ENCODE measurements at regions not wholly inside any gene's neighbourhood (a gene's known extent, or its start where the extent isn't known, plus 50 kb on each side); places are given as distances from the start of the nearest gene placed in this dataset.

DNA sequence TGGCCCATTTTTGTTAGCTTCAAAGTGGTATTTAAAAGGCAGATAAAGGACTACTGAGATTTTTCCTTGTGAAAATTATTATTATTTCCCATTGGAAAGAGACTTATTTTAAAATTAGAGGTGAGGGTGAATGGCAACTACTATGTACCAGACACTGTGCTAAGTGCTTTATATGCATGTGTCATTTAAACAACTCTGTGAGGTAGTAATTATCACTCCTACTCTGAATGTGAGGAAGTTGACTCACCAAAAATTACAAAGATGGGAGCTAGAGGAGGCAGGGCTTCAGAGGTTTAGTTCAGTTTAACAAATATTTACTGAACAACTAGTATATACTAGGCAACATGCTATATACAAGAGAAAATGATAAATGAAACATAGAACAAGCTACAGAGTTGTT lies 78.2 kb downstream of the MSL3 start:
- TF ChIP-seq, protein P1, sequence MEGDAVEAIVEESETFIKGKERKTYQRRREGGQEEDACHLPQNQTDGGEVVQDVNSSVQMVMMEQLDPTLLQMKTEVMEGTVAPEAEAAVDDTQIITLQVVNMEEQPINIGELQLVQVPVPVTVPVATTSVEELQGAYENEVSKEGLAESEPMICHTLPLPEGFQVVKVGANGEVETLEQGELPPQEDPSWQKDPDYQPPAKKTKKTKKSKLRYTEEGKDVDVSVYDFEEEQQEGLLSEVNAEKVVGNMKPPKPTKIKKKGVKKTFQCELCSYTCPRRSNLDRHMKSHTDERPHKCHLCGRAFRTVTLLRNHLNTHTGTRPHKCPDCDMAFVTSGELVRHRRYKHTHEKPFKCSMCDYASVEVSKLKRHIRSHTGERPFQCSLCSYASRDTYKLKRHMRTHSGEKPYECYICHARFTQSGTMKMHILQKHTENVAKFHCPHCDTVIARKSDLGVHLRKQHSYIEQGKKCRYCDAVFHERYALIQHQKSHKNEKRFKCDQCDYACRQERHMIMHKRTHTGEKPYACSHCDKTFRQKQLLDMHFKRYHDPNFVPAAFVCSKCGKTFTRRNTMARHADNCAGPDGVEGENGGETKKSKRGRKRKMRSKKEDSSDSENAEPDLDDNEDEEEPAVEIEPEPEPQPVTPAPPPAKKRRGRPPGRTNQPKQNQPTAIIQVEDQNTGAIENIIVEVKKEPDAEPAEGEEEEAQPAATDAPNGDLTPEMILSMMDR (IDR thresholded peaks at IDR 0.05; ENCODE audit: low read depth, low read length) = no peak
- no peak for DNase-seq (ENCODE audit: extremely low read depth, low read depth)

DNA sequence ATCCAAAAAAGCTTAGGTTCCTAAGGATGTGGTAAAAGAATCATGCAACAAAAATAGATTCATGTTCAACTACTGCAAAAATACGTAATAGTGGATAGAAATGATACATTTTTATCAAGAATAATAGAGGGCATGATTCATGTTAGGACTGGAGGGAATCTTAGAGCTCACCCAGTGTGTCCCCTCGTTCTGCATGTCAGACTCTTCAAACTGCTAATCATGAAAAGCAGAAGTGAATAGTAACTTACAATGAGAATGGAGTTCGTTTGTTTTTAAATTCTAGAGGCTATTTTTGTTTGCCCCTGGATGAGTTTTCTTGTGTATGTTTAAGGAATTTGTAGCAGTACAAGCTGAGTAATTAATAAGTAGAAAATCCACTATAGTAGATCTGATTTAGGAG lies 79.4 kb downstream of the MSL3 start:
- no peak for DNase-seq (ENCODE audit: extremely low read depth, low read depth)
- TF ChIP-seq, protein P1 (IDR thresholded peaks at IDR 0.05; ENCODE audit: low read depth, low read length) = no peak

DNA sequence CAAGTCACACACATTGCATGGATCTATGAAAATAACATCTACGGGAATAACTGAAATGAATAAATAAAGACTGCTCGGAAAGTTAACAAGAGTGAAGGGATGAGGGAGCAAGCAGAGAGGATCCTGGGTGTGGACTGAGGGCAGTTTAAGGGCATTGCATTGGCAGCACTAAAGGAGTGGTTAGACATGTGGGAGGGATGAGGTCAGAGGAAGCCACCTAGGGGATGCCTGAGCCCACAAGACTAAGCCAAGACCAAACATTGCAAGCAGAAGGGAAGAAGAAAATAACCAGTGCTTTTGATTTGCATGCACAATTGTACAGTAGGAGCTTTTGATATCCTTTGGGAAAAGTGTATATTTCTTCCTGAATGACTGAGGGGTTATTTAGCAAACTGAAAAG lies 106.1 kb downstream of the MSL3 start:
- no peak for DNase-seq (ENCODE audit: extremely low read depth, low read depth)
- TF ChIP-seq, protein P1 (IDR thresholded peaks at IDR 0.05; ENCODE audit: low read depth, low read length) = no peak

DNA sequence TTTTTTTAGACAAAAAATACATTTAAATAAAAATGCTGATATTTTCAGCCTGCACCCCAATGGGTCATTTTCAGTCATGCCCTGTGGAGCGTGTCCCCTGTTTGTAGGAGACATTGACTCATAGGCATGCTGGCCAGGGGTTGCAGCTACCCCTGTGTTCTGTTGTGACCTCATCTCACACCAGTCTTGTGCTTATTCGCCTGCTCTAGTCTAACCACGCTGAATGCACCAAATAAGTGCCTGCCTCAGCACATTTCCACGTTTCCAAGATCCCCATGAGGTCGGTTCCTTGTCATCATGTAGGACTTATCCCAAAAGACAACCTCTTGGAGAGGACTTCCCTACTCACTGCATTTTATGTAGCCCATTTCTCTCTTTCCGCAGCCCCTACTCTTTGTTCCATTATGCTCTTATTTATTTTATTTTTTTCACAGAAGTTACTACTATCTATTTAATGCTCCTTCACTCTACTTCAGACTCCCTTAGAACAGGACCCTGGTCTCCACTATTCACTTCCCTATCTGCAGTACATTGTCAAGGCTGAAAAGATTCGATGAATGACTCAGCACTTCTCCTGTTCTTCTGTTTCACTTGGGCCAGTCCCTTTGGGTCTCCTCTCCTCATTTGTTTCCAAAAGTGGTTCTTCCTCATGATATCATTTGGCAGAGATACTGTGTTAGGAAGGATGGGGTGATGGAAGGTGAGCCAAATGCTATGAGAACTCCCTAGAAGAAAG lies 109.7 kb downstream of the MSL3 start:
- TF ChIP-seq, protein P1 (IDR thresholded peaks at IDR 0.05; ENCODE audit: low read depth, low read length) = no peak
- no peak for DNase-seq (ENCODE audit: extremely low read depth, low read depth)

DNA sequence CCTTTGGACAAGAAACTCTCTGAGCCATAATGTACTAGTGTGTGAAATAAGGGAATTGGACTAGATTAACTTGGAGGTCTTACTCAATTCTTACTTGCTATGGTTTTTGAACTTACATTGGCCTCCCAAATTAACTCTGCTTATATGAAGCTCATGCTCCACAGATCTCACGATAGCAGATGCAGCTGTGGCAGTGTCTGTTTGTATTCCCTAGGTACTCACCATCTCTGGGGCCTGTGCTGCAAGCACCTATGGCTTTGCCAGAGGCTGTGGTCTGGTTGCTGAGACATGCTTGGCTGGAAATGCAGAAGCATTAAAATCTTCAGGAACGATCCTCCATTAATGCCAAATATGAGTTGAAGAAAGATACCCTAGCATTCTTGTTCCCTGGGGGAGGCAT lies 112.8 kb downstream of the MSL3 start:
- TF ChIP-seq, protein P1 (IDR thresholded peaks at IDR 0.05; ENCODE audit: low read depth, low read length) = no peak
- no peak for DNase-seq (ENCODE audit: extremely low read depth, low read depth)

DNA sequence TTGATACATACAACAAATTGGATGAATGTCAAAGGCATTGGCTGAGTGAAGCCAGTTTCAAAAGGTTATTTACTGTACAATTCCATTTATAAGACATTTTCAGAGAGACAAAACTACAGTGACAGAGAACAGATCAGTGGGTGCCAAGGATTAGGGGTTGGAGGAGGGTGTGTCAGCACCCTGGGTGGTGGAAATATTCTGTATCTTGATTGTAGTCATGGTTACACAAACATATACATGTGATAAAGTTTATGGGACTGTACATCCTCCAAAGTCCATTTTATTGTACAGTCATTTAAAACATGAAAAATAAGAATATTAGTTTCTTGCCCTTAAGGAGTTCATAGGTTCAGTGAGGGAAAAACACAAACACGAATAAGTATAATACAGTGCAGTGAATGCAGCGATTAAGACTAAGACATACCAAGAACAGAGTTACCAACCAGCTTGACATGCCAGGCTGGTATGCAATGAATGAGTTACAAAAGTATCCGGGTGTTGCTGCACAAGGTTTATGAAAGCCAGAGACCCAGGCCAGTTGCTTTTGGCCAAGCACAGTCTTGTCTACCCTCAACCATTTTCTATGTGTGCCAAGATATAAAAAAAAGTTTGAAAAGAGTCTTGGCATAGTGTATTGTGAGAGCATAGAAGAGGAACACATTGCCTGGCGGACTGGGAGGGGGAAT lies 123.6 kb downstream of the MSL3 start:
- DNase-seq (ENCODE audit: extremely low read depth, low read depth) = no peak
- TF ChIP-seq, protein P1 (IDR thresholded peaks at IDR 0.05; ENCODE audit: low read depth, low read length) = no peak

DNA sequence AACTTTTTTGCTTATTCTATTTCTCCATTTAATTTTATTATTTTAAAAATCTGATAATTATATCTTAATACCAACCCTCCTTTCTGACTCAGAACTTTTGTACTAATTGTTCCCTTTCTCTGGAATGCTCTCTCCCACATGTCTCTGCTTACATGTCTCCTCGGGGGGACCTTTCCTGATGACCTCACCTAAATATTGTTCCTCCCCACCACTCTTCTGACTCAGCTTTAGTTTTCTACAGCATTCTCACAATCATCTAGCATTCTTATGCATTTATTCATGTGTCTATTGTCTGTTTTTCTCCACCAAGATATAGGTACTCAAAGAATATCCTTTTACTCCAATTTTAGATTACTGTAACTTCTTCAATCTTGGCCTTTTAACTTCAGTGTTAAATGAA lies 128.7 kb downstream of the MSL3 start:
- DNase-seq (ENCODE audit: extremely low read depth, low read depth) = no peak
- TF ChIP-seq, protein P1 (IDR thresholded peaks at IDR 0.05; ENCODE audit: low read depth, low read length) = no peak
